Activated CD4-positive, alpha-beta T cell treated with anti-CD3 and anti-CD28 coated beads, Interleukin-2, amount 50 U/mL, for 24 hours (primary cell): ENCODE measurements at regions not wholly inside any gene's neighbourhood (a gene's known extent, or its start where the extent isn't known, plus 50 kb on each side); places are given as distances from the start of the nearest gene placed in this dataset.

ENCODE experiments used
- DNase-seq, 2 donors: peaks; one replicate each; pipeline ENCODE4 v3.0.0-alpha.2; 2020; ENCODE audit warnings: low read depth in 1 of 2, low spot score in 1 of 2

DNA sequence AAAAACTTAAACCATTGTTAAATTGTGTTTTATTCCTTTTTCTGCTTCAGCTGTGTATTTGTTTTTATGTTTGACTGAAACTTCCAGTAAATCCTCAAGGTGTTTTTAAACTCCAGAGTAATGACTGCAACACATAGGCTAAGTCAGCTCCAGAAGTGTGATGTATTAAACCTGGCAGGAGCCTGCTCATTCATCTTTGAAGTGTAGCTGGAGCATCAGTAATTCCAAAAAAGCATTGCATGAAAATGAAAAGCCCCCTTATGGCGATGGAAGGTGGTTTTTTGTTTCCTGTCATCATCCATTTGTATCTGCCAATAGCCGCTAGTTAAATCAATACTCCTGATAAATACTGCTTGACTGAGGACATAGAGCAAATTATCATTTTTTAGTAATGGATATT is 474.2 kb upstream of the ADAMTS16 start:
- DNase-seq = no peak

- no peak for DNase-seq
Observed at GRCh38 chr5:4674166-4674565, 466.0 kb upstream of the ADAMTS16 start.

DNA sequence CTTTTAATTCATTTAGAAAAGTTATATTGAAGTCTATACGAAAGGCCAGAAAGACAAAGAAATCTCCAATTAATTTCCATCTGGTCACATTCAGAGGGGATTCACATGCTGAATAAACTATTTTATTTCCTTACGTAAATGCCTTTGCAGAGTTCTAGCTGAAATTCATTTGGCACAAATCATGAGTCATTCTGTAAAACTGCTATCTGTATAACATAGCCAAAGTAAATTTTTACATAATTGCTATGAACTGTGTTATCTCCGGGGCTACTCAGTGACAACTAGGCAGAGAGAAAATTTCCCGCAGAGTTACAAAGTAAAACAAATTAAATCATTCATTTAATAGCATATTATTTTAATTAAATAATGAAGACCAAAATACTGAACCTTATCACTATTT is 463.2 kb upstream of the ADAMTS16 start:
- DNase-seq = no peak

DNA sequence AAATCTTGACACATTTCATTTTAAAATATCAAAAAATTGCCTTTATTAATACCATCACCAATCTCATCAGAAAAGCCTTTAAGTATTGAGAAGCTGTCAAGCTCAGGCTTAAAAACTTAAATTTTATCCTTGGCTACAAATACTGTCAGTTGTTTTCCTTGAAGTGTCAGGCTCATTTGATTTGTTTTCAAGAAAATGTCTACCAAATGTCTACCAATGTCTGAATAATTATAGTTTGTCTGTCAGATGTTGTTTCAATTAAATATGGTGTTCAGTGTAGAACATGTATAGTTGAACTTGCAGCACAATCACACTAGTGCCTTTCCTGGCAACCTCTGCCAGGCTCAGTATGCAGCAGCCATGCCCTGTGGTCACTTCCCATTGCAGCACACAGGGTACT is 455.2 kb upstream of the ADAMTS16 start:
- no peak for DNase-seq

- DNase-seq = no peak
Observed at GRCh38 chr5:4698596-4698995, 441.5 kb upstream of the ADAMTS16 start.

- no peak for DNase-seq
Observed at GRCh38 chr5:4699592-4699991, 440.5 kb upstream of the ADAMTS16 start.

DNA sequence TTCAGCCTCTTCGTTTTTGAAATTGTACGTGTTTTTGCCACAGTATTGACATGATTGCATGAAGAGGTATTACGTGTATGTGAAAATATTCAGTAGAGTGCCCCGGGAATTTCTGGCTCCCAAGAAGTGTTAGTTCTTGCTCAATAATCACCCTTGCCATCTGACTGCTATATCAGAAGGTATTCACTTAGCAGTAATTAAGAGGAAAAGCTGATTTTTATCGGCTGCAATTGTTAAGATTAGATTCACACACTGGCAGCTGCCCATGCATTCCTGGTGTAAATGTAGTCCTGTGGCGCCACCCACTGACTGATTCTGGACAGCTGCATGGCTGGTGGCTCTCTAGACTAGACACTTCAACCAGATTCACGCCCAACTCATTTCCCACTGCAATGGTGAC is 440.1 kb upstream of the ADAMTS16 start:
- no peak for DNase-seq

- DNase-seq = no peak
Observed at GRCh38 chr5:4700871-4701270, 439.3 kb upstream of the ADAMTS16 start.

DNA sequence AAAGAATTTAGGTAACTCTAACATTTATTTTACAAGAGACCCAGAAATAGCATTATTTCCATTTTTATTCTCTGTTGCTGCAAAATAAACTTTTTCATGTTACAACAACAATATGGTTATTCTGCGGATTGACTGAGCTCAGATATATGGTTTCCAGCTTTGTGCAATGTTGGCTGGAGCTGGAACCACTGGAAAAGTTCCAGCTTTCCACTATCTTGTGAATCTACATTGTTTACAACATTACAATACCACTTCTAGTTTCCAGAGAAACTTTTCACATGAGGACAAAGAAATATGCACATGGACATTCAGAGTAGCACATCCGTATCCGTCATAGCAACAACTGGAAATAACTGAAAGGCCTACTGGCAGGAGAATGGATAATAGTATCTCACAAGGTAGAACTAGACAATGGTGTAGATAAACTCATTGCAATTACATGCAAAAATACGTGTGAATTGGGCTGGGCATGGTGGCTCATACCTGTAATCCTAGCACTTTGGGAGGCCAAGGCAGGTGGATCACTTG is 436.1 kb upstream of the ADAMTS16 start:
- no peak for DNase-seq

- DNase-seq = no peak
Observed at GRCh38 chr5:4704951-4705350, 435.2 kb upstream of the ADAMTS16 start.

- no peak for DNase-seq
Observed at GRCh38 chr5:4716781-4717180, 423.3 kb upstream of the ADAMTS16 start.

DNA sequence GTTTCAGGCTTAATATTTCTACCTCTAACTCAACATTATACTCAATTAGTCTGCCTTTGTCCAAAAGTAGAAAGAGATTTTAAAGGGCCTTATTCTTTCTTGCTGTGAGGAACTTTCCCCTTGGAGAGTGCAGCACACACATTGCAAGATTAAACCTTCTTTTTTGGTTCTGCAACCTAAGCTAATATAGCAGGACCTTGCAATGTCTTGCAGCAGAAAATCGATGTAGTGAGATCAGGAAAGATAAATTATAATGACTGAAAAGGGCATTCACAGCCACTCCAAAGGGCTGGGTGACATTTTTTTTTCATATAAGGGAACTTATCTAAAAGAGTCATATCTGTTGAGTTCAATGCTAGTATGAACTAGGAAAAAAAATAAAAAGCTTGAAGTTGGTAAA is 422.7 kb upstream of the ADAMTS16 start:
- no peak for DNase-seq

DNA sequence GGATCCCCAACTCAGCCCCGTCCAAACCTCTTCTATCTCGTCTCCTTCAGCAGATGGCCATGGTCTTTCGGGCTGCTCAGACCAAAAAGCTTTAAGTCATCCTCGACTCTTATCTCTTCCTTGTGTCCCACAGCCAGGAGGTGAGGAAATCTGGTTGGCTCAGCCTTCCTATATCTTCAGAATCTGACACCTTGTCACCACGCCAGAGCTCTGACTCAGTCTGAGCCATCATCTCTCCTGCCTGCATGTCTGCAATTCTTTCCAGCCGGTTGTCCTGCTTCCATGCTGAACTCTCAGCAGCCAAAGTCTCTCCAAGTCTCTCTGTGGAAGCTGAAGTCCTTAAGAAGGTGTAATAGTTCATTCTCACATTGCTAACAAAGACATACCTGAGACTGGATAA is 419.3 kb upstream of the ADAMTS16 start:
- DNase-seq = no peak

DNA sequence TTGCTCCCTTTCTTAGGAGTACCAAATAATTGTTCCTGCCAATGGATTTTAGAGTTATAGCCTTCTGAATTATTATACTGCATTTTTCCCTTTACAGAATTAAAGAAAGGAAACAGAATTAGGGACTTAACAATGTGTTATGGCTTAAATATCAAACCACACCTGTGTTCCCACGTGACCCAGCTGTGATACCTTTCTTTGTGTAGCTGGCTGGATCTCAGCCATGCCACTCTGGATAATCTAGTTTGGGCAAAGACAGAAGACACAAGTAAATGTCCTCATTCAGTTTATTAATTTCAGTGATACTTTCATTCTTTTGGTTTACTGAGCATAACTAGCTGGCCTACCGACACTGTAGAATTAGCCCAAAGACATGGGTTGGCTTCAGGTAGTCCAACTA is 417.2 kb upstream of the ADAMTS16 start:
- no peak for DNase-seq

GRCh38 chr5:4725594-4725993 is 414.5 kb upstream of the ADAMTS16 start:
- DNase-seq = no peak

GRCh38 chr5:4730279-4730678 is 409.9 kb upstream of the ADAMTS16 start:
- DNase-seq = no peak

GRCh38 chr5:4734348-4734747 is 405.8 kb upstream of the ADAMTS16 start:
- DNase-seq = no peak

DNA sequence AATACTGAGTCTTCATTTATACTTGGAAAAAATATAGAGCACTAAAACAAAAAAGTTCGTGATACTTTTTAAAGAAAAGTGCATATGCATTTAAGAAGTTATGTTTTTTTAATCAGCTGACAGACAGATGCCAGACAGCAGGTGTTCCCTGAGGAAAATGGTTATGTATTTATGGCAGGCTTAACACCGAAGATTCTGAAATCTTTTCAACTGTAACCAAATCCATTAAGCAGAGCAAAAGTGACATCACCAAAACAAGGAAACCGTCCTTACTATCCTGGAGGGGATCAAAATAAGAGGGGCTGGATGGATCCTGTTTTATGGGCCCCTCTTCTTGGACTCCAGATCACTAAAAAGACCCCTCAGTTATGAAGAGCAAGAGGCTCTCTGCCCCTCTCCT is 404.9 kb upstream of the ADAMTS16 start:
- DNase-seq = no peak

- no peak for DNase-seq
Observed at GRCh38 chr5:4737868-4738267, 402.3 kb upstream of the ADAMTS16 start.

DNA sequence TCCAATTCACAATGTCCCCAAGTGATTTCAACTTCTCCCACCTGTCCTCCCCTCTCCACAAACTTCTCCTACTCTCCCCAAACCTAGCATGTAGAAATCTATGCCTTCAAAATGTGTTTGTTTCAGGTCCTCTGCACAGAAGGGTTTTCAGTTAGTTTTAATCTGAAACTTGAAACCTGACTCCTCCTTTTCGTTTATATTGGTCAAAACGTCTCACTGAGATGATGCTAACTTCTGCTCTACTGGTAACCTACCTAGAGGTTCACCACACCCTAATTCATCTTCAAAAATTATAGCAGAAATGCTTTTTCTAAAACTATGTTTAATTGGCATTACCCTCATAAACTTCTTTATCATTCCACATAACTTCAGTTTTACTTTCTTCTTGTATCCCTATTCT is 401.8 kb upstream of the ADAMTS16 start:
- DNase-seq = no peak

GRCh38 chr5:4740156-4740555 is 400.0 kb upstream of the ADAMTS16 start:
- DNase-seq = no peak

GRCh38 chr5:4758550-4758949 is 381.6 kb upstream of the ADAMTS16 start:
- DNase-seq = no peak

GRCh38 chr5:4758996-4759395 is 381.1 kb upstream of the ADAMTS16 start:
- no peak for DNase-seq

DNA sequence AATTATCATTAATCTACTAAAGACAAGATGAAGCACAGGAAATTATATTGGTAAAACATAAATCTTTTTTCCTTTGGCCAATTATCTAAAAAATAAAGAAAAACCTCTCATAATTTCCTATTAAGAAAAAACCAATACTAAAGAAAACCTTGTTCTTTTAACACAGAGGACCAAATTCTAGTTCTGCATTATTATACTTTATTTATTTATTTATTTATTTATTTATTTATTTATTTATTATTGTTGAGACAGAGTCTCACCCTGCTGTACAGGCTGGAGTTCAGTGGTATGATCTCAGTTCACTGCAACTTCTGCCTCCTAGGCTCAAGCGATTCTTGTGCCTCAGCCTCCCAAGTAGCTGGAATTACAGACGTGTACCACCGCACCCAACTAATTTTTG is 377.8 kb upstream of the ADAMTS16 start:
- no peak for DNase-seq
